HFF-Myc (cell line): ENCODE measurements at regions not wholly inside any gene's neighbourhood (a gene's known extent, or its start where the extent isn't known, plus 50 kb on each side); places are given as distances from the start of the nearest gene placed in this dataset.

Experiments used
- DNase-seq: peaks from one replicate; pipeline ENCODE4 v3.0.0-alpha.2; 2011; ENCODE audit warnings: low read depth; ENCODE audit errors: extremely low read depth
- H3K4me3 ChIP-seq: replicated peaks from 2 replicates; pipeline ENCODE4 v1.5.1; 2011; ENCODE audit warnings: low read depth, mild to moderate bottlenecking, control low read depth, low read length
- TF ChIP-seq, protein P1 (sequence below): IDR thresholded peaks from 2 replicates; pipeline ENCODE4 v1.5.1; 2012; ENCODE audit warnings: mild to moderate bottlenecking, low read depth, low read length, control low read depth; ENCODE audit errors: missing control alignments

GRCh38 chr13:103277959-103278694 lies 211.9 kb upstream of the SLC10A2 start:
- no peak for DNase-seq
- TF ChIP-seq, protein P1, sequence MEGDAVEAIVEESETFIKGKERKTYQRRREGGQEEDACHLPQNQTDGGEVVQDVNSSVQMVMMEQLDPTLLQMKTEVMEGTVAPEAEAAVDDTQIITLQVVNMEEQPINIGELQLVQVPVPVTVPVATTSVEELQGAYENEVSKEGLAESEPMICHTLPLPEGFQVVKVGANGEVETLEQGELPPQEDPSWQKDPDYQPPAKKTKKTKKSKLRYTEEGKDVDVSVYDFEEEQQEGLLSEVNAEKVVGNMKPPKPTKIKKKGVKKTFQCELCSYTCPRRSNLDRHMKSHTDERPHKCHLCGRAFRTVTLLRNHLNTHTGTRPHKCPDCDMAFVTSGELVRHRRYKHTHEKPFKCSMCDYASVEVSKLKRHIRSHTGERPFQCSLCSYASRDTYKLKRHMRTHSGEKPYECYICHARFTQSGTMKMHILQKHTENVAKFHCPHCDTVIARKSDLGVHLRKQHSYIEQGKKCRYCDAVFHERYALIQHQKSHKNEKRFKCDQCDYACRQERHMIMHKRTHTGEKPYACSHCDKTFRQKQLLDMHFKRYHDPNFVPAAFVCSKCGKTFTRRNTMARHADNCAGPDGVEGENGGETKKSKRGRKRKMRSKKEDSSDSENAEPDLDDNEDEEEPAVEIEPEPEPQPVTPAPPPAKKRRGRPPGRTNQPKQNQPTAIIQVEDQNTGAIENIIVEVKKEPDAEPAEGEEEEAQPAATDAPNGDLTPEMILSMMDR: no peak

GRCh38 chr13:103276775-103277498 lies 210.7 kb upstream of the SLC10A2 start:
- H3K4me3 ChIP-seq: no peak overlapping the region
- TF ChIP-seq, protein P1: no peak
- no peak for DNase-seq

More at GRCh38 chr13:103277959-103278694, 211.9 kb upstream of the SLC10A2 start:
- H3K4me3 ChIP-seq: no peak overlapping the region

- TF ChIP-seq, protein P1: no peak
- no peak for DNase-seq
- no peak overlapping the region for H3K4me3 ChIP-seq
Measured at GRCh38 chr13:103275722-103276121, 209.5 kb upstream of the SLC10A2 start.

- no peak overlapping the region for H3K4me3 ChIP-seq
Measured at GRCh38 chr13:103275081-103275480, 208.9 kb upstream of the SLC10A2 start.

GRCh38 chr13:103273825-103274224 lies 207.6 kb upstream of the SLC10A2 start:
- no peak overlapping the region for H3K4me3 ChIP-seq
- TF ChIP-seq, protein P1: no peak
- DNase-seq: no peak

More at GRCh38 chr13:103275081-103275480, 208.9 kb upstream of the SLC10A2 start:
- TF ChIP-seq, protein P1: no peak
- no peak for DNase-seq

DNA sequence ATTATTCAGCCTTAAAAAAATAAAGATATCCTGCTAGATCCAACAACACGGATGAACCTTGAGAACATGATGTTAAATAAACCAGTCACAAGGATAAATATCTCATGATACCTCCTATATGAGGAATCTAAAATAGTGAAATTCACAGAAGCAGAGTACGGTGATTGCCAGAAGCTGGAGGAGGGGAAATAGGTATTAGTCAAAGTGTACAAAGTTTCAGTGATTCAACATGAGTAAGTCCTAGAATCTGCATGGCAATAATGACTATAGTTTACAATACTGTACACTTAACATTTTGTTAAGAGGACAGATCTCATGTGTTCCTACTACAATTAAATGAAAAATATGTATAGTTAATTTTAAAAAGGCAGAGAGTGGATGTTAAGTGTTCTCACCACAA lies 206.6 kb upstream of the SLC10A2 start:
- DNase-seq: no peak
- TF ChIP-seq, protein P1: no peak
- H3K4me3 ChIP-seq: no peak overlapping the region
